GM18519 (cell line): ENCODE measurements at regions not wholly inside any gene's neighbourhood (a gene's known extent, or its start where the extent isn't known, plus 50 kb on each side); places are given as distances from the start of the nearest gene placed in this dataset.

Experiments
- ATAC-seq: cut with Tn5 transposase; IDR thresholded peaks from one replicate; pipeline ENCODE4 v1.9.1; 2021; ENCODE audit warnings: mild to moderate bottlenecking, moderate library complexity; ENCODE audit not compliant: unreplicated experiment, low FRiP score

DNA sequence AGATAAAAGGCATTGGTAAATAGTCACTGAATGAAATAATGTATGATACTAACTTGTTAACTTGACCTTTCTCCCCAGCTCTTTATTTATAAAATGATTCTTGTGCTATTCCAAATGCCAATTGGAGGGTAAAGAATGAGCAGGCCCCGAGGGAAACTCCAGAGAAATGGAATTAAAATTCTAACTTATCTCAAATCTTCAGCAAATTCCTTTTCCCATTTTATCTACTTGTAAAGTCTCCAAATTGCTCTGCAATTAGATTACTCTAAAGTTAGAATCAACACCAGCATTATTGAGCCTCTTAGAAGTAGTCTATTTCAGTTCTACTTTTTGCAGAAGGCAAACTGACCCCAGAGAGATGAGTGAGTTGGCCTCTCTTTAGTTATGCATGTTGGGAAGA is 165.9 kb upstream of the PREP start:
- no peak for ATAC-seq

GRCh38 chr6:105568142-105568541 is 165.3 kb upstream of the PREP start:
- ATAC-seq: no peak

DNA sequence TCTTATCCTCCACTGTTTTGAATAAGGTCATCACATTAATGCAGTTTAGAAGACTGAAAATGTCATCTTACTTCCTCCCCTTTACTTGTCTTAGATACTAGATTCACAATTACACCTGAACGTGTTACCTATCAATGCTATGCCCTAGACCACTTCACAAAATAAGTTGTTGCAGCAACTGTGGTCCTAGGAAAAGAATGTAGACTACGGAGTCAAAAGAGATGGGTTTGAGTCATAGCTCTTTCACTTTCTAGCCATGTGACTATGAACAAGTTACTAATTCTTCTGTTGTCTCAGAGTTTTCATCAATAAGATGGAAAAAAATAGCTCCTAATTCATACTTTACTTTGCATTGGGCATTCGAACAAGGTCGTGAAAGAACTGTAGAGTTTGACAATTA is 164.3 kb upstream of the PREP start:
- ATAC-seq: no peak

DNA sequence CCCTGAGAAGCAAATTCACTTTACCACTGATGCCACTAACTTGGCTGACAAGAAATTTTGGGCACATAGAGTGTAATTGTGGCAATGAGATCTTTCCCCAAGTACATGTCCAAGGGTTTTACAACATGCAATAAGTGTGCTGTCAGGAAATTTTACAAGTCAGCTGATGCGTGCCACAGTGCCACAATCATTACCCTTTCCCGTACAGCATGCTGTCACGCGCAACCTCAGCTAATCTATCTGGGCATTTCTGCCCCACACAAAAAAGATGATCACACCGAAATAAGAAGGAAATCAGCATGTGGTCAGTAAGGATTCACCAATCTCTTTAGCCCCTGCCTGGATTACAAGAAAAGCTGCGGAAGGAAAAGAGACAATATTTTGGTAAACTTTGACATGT is 163.6 kb upstream of the PREP start:
- no peak for ATAC-seq

DNA sequence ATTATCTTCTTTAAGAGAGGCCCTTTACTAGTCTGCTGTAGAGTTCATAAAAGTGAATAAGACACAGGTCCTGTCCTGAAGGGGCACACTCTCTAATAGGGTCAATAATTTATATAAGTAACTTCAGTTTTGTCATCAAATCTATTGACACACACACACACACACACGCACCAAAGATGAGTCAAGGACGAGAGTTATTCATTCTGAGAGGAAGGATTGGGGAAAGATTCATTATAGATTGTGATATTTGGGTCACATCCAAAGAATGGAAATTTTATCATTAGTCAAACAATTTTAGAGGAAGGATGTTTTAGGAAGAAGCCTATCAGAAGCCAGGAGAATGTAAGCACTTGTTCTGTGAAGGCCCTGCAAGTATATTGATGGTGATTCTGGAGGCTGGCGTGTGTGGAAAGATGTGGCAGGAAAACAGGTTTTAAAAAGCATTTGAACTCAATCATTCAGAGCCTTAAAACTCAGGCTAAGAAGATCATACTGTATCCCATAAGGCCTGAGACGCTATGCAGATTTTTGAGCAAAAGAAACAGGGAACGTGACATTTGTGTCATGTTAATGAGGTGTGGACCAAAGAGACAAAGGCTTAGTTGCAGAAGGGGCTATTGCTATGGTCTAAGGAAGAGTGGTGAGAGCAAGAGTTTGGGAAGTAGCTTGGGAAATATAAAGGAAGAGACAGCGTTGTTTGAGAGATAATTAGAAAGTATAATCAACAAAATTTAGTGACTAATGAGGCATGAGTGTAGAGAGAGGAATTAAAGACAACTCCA is 161.4 kb upstream of the PREP start:
- ATAC-seq: no peak

DNA sequence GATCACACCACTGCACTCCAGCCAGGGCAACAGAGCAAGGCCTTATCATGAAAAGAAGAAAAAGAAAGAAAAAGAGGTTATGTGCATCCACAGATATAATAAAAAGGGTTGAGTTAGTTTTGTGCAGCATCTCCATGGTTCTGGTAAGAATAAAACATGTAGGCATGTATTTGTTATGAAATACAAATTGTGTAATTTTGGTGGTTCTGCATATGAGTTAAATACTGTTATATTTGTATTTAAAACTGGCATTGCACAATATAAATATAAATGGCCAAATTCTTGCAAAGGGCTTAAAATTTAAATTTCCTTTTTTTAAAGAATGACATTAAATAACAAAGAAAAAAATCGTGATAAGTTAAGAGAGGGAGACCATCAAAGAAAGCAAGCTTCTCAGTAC is 159.1 kb upstream of the PREP start:
- ATAC-seq: no peak

DNA sequence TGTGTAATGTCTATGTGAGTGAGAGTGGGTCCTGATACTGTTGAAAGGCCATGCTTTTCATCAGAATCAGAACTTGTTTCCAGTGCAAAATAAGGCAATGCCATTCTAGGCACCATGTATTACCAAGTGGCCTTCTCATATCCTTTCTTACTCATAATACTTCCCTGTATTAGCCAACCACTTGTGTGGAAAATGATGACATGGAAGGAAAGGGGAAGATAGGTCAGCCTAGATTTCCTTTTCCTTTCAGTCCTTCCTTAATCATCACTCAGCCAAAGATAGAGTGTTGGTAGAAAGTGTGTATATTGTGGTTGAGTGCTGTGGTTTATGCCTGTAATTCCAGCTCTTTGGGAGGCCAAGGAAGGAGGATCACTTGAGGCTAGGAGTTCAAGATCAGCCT is 158.6 kb upstream of the PREP start:
- no peak for ATAC-seq

GRCh38 chr6:105560611-105561066 is 157.8 kb upstream of the PREP start:
- peak; percentile 98 for ATAC-seq

- no peak for ATAC-seq
Measured at GRCh38 chr6:105557291-105557690, 154.4 kb upstream of the PREP start.

DNA sequence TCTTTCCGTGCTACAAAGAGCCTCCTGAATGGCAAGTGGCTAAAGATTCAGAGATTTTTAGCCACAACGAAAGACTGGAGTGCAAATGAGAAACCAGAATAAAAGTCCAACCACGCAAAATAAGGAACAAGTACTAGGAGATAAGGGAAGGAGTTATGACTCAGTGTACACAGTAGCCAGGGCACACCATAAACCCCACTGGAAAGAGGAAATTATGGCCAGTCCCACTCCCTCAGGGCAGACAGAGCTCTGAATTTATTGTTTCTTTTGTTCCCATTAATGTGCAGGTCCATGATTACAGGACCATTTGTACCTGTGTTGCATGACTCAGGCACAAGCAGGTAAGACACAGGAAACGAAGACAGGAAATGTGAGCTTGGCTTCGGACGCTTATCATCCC is 150.3 kb upstream of the PREP start:
- no peak for ATAC-seq

DNA sequence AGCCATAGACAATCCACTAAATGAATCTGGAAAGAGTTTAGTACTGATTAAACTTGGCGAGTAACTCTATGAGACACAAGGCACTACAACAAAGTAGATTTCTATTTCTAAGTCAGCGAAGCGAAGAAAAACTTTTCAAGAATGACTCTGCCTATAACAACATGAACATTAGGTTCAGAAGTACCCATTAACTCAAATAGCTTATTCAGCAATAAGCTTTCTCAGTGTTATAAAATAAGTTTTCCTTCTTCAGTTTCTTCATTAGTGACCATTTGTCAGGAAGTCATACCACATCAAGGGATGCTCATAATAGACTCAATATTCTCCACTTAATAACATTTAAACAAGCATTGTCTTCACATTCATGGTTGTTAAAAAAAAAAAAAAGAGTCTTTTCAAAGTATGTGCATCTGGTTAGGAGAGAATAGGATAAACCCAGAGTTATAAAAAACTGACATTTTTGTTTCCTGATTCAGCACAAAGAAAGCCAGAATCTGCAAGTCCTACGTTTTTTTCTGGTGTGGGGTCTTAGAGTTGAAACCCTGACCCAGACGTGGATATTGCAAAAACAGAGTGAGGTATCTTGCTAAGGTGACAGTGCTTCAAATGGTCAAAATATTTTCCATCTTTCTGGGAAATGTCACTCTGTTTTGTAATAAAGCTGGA is 148.2 kb upstream of the PREP start:
- no peak for ATAC-seq

GRCh38 chr6:105546754-105547153 is 143.9 kb upstream of the PREP start:
- ATAC-seq: no peak

DNA sequence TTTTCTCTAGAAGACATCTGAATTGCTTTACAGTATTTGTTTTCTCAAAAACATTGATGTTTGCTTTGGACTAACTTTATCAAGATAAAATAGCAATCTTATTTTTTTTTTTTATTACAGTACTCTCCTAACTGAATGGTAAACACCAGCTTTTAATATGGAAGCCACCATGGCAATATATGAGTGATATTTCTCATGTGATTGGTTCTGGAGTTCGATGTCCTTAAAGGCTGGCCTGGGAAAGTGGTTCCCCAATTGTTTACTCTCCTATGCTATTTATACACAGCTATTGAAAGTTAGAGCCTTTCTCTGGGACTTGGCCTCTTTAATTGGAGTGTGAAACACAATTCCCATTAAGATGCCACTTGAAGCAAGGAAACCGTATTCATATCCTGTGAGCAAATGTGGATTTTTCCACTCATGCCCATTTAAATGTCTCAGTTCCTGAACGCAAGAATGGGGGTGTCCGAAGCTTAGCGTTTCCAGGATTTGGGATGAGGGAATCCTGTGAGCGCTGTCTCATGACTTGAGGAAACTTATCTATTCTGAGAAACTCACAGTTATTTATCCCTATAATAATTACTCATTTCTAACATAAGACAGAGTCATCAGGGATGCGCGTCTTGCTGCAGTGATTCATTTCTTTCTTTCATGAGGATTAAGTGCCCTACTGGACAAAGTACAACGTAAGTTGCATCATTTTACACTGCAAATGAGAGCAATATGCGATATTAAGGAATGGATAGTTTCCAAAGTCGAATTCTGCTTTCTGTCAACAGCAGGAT is 143.3 kb upstream of the PREP start:
- no peak for ATAC-seq

DNA sequence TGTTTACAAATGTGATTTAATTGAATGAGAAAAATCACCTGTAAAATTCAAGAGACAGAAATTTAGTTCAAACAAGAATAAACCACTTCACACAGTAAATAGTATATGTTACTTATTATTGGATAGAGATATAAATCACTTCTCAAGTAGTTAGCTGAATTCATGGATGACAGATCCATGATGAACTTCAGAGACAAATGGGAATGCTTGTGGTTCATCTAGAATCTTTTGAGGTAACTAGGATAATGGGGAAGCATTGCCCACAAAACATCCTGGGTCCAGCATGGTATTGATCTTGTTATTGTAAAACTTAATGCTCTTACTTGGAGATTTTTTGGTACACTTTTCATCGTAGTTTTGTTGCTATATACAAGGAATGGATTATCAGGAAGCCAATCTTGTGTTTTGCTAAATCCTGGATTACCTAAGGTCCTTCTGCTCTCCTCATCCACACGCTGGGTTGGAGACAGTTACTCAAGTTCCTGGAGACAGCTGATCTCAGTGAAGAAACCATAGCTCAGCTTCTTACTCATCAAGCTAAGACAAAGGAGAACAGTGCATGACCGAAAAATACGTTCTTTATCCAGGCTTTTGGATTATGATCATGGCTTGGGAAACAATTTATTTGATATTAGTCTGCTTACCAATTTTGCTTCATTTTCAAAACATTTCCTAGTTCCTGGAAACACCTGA is 142.5 kb upstream of the PREP start:
- no peak for ATAC-seq

GRCh38 chr6:105539911-105540310 is 137.0 kb upstream of the PREP start:
- ATAC-seq: no peak

GRCh38 chr6:105537981-105538578 is 135.2 kb upstream of the PREP start:
- ATAC-seq: no peak

DNA sequence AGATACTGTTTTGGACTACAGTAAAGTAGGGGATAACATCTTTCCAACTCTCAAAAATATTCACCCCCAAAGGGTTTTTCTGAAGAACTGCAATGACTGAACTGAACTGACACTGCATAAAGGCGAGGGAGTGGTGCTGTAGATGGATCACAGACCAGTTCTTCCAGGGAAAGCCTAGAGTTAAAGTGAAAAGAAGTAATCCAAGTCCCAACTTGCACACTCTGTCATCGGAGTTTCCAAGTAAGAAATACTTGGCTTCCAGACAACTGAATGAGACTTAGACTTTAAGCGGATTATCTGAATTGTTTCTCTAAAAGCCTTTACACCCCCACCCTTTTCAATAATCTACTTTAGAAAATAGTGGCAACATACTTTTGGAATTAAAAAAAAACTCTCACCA is 134.1 kb upstream of the PREP start:
- no peak for ATAC-seq

DNA sequence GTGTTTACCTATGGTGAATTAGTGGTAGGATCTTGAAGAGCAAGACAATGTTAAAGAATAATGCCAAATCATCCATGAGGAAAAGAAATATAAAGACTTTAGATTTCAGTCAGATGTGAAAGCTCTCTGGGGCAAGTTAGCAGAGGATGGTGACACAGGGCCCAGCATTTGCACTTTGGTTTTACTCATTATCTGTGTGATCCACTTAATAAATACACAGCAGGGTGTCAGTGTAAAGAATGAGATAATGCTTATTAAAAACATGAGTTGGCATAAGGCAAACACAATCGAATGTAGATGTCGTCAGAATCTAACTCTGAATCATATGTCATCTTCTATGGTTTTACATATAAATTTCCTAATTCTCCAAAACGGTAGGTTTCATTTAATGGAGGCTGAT is 130.4 kb upstream of the PREP start:
- ATAC-seq: no peak

GRCh38 chr6:105526225-105526872 is 123.5 kb upstream of the PREP start:
- ATAC-seq: no peak
